MM.1S (cell line): ENCODE measurements at regions not wholly inside any gene's neighbourhood (a gene's known extent, or its start where the extent isn't known, plus 50 kb on each side); places are given as distances from the start of the nearest gene placed in this dataset.

ENCODE experiments used
- DNase-seq: peaks from one replicate; pipeline ENCODE4 v3.0.0-alpha.2; 2015
- H2AFZ ChIP-seq: fragments of 300-600 bp; sonication (generic); 2 replicates; pipeline ENCODE4 v1.6.0; 2016; ENCODE audit warnings: antibody characterized with exemption, low read length
- H3F3A ChIP-seq: fragments of 300-600 bp; sonication (generic); 2 replicates; pipeline ENCODE4 v1.6.1; 2016; ENCODE audit warnings: mild to moderate bottlenecking, antibody characterized with exemption, low read length, moderate library complexity, mixed read lengths; ENCODE audit not compliant: insufficient read depth
- H3K27ac ChIP-seq: fragments of 300-600 bp; sonication (generic); 2 replicates; pipeline ENCODE4 v1.5.1; 2016; ENCODE audit warnings: mild to moderate bottlenecking, low read length
- H3K27me3 ChIP-seq: fragments of 300-600 bp; sonication (generic); replicated peaks from 2 replicates; pipeline ENCODE4 v1.6.0; 2016; ENCODE audit warnings: low read length; ENCODE audit not compliant: insufficient read depth
- H3K36me3 ChIP-seq: fragments of 300-600 bp; sonication (generic); replicated peaks from 2 replicates; pipeline ENCODE4 v1.6.1; 2016; ENCODE audit warnings: mild to moderate bottlenecking, low read length, mixed read lengths; ENCODE audit not compliant: insufficient read depth
- H3K4me1 ChIP-seq: fragments of 300-600 bp; sonication (generic); 2 replicates; pipeline ENCODE4 v1.6.1; 2016; ENCODE audit warnings: low read length, mixed read lengths
- H3K4me2 ChIP-seq: fragments of 300-600 bp; sonication (generic); 2 replicates; pipeline ENCODE4 v1.6.0; 2016; ENCODE audit warnings: low read depth, low read length
- H3K4me3 ChIP-seq: fragments of 300-600 bp; sonication (generic); 2 replicates; pipeline ENCODE4 v1.5.1; 2016; ENCODE audit warnings: low read length, mixed read lengths
- H3K79me2 ChIP-seq: fragments of 300-600 bp; sonication (generic); 2 replicates; pipeline ENCODE4 v1.6.1; 2016; ENCODE audit warnings: mixed run types, low read length, mixed read lengths
- H3K9ac ChIP-seq: fragments of 300-600 bp; sonication (generic); 2 replicates; pipeline ENCODE4 v1.6.1; 2016; ENCODE audit warnings: low read length, mixed read lengths
- H3K9me2 ChIP-seq: fragments of 300-600 bp; sonication (generic); replicated peaks from 2 replicates; pipeline ENCODE4 v1.6.1; 2016; ENCODE audit warnings: mild to moderate bottlenecking, low read length, mixed read lengths; ENCODE audit not compliant: insufficient read depth
- H3K9me3 ChIP-seq: fragments of 300-600 bp; sonication (generic); replicated peaks from 2 replicates; pipeline ENCODE4 v1.6.1; 2016; ENCODE audit warnings: mild to moderate bottlenecking, low read length, mixed read lengths; ENCODE audit not compliant: insufficient read depth
- H4K20me1 ChIP-seq: fragments of 300-600 bp; sonication (generic); 2 replicates; pipeline ENCODE4 v1.6.1; 2016; ENCODE audit warnings: mild to moderate bottlenecking, low read length, moderate library complexity, mixed read lengths; ENCODE audit not compliant: insufficient read depth
- CTCF ChIP-seq: fragments of 300-600 bp; sonication (generic); IDR thresholded peaks from 2 replicates; pipeline ENCODE4 v1.5.1; 2016; ENCODE audit warnings: antibody characterized with exemption, low read length, mixed read lengths
- EZH2 ChIP-seq: fragments of 300-600 bp; sonication (generic); optimal IDR thresholded peaks from 2 replicates; pipeline ENCODE3; 2017; ENCODE audit warnings: low read depth, mild to moderate bottlenecking, antibody characterized with exemption, low read length, mixed read lengths
- EZH2phosphoT487 ChIP-seq: fragments of 300-600 bp; sonication (generic); IDR thresholded peaks from 2 replicates; pipeline ENCODE4 v1.6.1; 2018; ENCODE audit warnings: antibody characterized with exemption, low read length

- Histone ChIP-seq H3K4me3 (no peak overlapping the region), H3K9me2 (no peaks in the 10 kb centered on the region), H3K27me3 (no peaks in the 10 kb centered on the region), H3K4me1 (peaks cover 12% of the 10 kb centered on the region), H3F3A (no peaks in the 10 kb centered on the region), H3K4me2 (no peak overlapping the region), H3K9me3 (no peaks in the 10 kb centered on the region), H2AFZ (no peak overlapping the region), H3K9ac (no peak overlapping the region), H4K20me1 (no peaks in the 10 kb centered on the region), H3K79me2 (no peaks in the 10 kb centered on the region), H3K36me3 (no peaks in the 10 kb centered on the region), H3K27ac (no peak overlapping the region)
- DNase-seq: no peak
- TF ChIP-seq EZH2phosphoT487 (no peak), CTCF (no peak), EZH2 (no peak)
These were observed 205.7 kb upstream of the SAMSN1 start for GRCh38 chr21:14751602-14752344.

- no peaks in the 10 kb centered on the region for H3K9me2 ChIP-seq
- no peak for DNase-seq
- H3K27me3 ChIP-seq: no peaks in the 10 kb centered on the region
- H3K4me2 ChIP-seq: no peak overlapping the region
- no peaks in the 10 kb centered on the region for H3K79me2 ChIP-seq
- no peak overlapping the region for H3K27ac ChIP-seq
- peaks cover 12% of the 10 kb centered on the region for H3K4me1 ChIP-seq
- no peaks in the 10 kb centered on the region for H3K9me3 ChIP-seq
- H2AFZ ChIP-seq: no peak overlapping the region
- no peak for TF ChIP-seq EZH2phosphoT487
- TF ChIP-seq CTCF: no peak
- no peak for TF ChIP-seq EZH2
- H3F3A ChIP-seq: no peaks in the 10 kb centered on the region
- no peak overlapping the region for H3K4me3 ChIP-seq
- H3K9ac ChIP-seq: no peak overlapping the region
- no peaks in the 10 kb centered on the region for H4K20me1 ChIP-seq
- H3K36me3 ChIP-seq: no peaks in the 10 kb centered on the region
These were observed 204.9 kb upstream of the SAMSN1 start for GRCh38 chr21:14751011-14751410.

- no peak overlapping the region for H3K27ac ChIP-seq
- no peaks in the 10 kb centered on the region for H3K79me2 ChIP-seq
- no peak for DNase-seq
- no peaks in the 10 kb centered on the region for H3F3A ChIP-seq
- H3K27me3 ChIP-seq: no peaks in the 10 kb centered on the region
- no peak overlapping the region for H3K4me2 ChIP-seq
- H3K4me3 ChIP-seq: no peak overlapping the region
- TF ChIP-seq EZH2: no peak
- TF ChIP-seq CTCF: no peak
- TF ChIP-seq EZH2phosphoT487: no peak
- H3K9me3 ChIP-seq: no peaks in the 10 kb centered on the region
- H3K36me3 ChIP-seq: no peaks in the 10 kb centered on the region
- H2AFZ ChIP-seq: no peak overlapping the region
- no peaks in the 10 kb centered on the region for H4K20me1 ChIP-seq
- no peaks in the 10 kb centered on the region for H3K9me2 ChIP-seq
- H3K4me1 ChIP-seq: peaks cover 12% of the 10 kb centered on the region
- H3K9ac ChIP-seq: no peak overlapping the region
These were observed 203.9 kb upstream of the SAMSN1 start for GRCh38 chr21:14750041-14750440.
